Panc1 (cell line): ENCODE measurements at regions not wholly inside any gene's neighbourhood (a gene's known extent, or its start where the extent isn't known, plus 50 kb on each side); places are given as distances from the start of the nearest gene placed in this dataset.

Source experiments
- POLR2AphosphoS5 ChIP-seq: IDR thresholded peaks from 2 replicates; pipeline ENCODE4 v1.6.1; 2012; ENCODE audit warnings: mild to moderate bottlenecking, low read depth, low read length, moderate library complexity
- TF ChIP-seq, protein P1 (sequence below): fragments of 450-650 bp; IDR thresholded peaks from 2 replicates; pipeline ENCODE4 v1.5.1; 2017; ENCODE audit warnings: mild to moderate bottlenecking

DNA sequence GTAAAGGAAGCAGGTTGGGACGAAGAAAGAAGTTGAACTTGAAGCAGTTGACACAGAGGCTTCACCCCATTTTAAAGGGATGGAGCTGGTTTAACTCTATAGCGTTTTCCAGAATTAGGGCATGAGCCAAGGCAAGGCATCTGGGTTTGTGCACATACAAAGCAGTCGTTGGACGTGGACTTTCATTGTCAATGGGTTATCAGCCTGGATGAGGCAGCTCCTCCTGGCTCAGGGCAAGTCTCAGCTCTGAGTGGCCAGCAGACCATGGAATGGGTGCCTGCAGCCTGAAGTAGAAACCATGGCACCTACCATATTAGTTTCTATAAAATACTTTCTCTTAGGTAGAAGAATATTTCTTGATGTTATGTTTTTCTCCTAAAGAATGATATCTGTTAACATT is 163.8 kb upstream of the KCNK2 start:
- TF ChIP-seq POLR2AphosphoS5: no peak
- TF ChIP-seq, protein P1, sequence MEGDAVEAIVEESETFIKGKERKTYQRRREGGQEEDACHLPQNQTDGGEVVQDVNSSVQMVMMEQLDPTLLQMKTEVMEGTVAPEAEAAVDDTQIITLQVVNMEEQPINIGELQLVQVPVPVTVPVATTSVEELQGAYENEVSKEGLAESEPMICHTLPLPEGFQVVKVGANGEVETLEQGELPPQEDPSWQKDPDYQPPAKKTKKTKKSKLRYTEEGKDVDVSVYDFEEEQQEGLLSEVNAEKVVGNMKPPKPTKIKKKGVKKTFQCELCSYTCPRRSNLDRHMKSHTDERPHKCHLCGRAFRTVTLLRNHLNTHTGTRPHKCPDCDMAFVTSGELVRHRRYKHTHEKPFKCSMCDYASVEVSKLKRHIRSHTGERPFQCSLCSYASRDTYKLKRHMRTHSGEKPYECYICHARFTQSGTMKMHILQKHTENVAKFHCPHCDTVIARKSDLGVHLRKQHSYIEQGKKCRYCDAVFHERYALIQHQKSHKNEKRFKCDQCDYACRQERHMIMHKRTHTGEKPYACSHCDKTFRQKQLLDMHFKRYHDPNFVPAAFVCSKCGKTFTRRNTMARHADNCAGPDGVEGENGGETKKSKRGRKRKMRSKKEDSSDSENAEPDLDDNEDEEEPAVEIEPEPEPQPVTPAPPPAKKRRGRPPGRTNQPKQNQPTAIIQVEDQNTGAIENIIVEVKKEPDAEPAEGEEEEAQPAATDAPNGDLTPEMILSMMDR: no peak
